ENCODE measurements at regions not wholly inside any gene's neighbourhood (a gene's known extent, or its start where the extent isn't known, plus 50 kb on each side); places are given as distances from the start of the nearest gene placed in this dataset.

DNA sequence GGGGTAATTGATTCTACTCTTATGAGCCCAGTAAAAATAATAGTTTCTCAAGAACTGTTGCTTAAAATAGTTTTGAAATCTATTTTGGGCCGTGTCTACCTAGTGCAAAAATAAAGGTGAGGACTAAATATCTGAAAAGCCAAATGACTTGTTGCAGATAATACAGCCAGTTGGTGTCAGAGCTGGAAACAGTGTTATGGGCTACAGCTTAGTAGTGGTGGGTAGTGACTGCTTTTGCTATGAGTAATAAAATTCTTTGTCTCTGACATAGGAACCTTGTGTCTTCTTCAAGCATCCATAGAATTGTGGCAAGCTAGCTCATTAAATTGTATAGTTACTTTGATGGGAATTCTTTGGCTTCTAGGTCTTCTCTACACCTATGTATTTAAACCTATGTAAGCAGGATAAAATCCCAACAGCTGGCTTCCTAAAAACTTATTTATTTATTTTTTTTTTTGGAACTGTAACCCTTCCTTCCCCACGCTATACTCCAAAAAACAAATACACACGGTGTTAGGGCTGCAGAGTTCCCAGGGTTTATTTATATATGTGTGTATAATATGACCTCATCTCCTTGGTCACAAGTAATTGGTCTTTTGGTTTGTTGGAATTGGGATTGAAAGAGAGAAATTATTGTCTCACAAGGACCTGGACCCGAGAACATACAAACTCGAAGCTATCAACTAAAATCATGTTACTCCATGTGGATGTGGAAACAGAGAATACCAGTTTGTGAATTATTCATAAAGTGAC, 138.0 kb downstream of the NUDT12 start:
- Histone ChIP-seq H3K4me2 (peak overlapping the region in 4 of 11 experiments; percentile 13 to 44 (median 20); a peak in 4 of 22 replicates), H3K27ac (no peak overlapping the region), H3K4me1 (peaks cover 0 to 13% (median 9%) of the 10 kb centered on the region in 10 experiments; a peak in 8 of 20 replicates), H3K36me3 (no peaks in the 10 kb centered on the region), H4K20me1 (no peaks in the 10 kb centered on the region), H3K27me3 (no peaks in the 10 kb centered on the region), H3K4me3 (no peak overlapping the region), H3K9ac (no peak overlapping the region), H3K9me3 (replicated peaks in 1 of 11) (no peaks in the 10 kb centered on the region)
- no peak for TF ChIP-seq Cebpa-rat (IDR thresholded peaks at IDR 0.05)

DNA sequence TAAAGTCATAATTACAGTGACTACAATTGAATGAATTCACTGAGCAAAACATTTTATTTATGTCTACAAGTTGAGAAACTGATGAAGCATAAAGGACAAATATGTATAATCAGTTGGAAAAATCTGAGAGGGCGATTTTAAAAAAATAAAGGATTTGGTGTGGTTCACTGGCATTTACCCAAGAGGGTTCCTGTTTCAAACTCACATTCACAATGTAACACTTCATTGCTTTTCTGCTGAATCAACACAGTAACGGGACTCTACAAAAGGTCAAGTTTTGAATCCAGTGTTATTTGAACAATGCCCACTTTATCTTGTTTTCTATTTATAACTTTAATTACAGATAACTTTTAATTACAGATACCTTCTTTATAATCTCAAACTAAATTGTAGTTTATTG, 138.6 kb downstream of the NUDT12 start:
- Histone ChIP-seq H4K20me1 (no peaks in the 10 kb centered on the region), H3K9me3 (replicated peaks in 1 of 11) (no peaks in the 10 kb centered on the region), H3K4me2 (peak overlapping the region in 2 of 11 experiments; percentile 24 to 44; a peak in 3 of 22 replicates), H3K36me3 (no peaks in the 10 kb centered on the region), H3K4me3 (no peak overlapping the region), H3K27me3 (no peaks in the 10 kb centered on the region), H3K27ac (no peak overlapping the region), H3K9ac (no peak overlapping the region), H3K4me1 (peaks cover 0 to 13% (median 9%) of the 10 kb centered on the region in 10 experiments; a peak in 8 of 20 replicates)
- TF ChIP-seq Cebpa-rat (IDR thresholded peaks at IDR 0.05) = no peak

DNA sequence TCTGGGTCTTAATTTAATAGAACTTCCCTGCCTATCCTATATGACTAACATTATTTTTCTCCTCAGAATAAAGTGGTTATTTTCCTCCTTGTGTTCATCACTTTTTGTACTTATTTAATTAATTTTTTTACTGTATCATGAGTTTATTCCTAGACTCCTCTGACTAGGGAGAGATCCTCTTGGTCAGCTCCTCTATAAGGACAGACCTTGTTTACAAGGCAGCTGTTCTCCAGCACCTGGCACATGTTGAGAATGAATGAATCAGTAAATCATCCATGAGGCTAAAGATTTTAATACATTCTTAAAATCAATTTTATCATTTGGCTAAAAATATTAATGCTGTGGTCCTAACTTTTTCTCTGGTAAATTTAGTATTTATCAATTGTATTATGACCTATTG, 139.8 kb downstream of the NUDT12 start:
- no peak overlapping the region for H3K27ac ChIP-seq
- no peaks in the 10 kb centered on the region for H3K9me3 ChIP-seq (replicated peaks in 1 of 11)
- no peak for TF ChIP-seq Cebpa-rat (IDR thresholded peaks at IDR 0.05)
- H3K36me3 ChIP-seq = no peaks in the 10 kb centered on the region
- H3K27me3 ChIP-seq = no peaks in the 10 kb centered on the region
- no peaks in the 10 kb centered on the region for H4K20me1 ChIP-seq
- peaks cover 0 to 13% (median 9%) of the 10 kb centered on the region in 10 experiments; a peak in 8 of 20 replicates for H3K4me1 ChIP-seq
- H3K9ac ChIP-seq = no peak overlapping the region
- H3K4me3 ChIP-seq = no peak overlapping the region
- no peak overlapping the region for H3K4me2 ChIP-seq

DNA sequence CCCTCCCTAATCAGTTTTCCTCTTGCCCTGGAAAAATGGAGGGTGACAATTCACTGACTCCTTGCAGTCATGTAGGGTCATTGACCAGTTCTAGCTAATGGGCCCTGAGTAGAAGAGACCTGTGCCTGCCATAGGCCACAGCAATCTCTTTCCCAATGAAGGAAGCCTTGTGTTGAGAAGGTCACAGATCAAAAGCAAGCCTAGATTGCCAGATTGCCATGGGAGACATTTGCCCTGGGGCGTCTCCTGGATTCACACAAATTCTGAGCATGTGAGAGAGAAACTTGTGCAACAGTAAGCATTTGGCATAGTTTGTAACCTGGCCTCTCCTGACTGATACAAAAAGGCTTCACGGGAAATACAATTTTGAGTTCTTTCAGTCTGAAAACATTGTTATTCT, 148.0 kb downstream of the NUDT12 start:
- H3K9ac ChIP-seq = no peak overlapping the region
- TF ChIP-seq Cebpa-rat (IDR thresholded peaks at IDR 0.05) = no peak

DNA sequence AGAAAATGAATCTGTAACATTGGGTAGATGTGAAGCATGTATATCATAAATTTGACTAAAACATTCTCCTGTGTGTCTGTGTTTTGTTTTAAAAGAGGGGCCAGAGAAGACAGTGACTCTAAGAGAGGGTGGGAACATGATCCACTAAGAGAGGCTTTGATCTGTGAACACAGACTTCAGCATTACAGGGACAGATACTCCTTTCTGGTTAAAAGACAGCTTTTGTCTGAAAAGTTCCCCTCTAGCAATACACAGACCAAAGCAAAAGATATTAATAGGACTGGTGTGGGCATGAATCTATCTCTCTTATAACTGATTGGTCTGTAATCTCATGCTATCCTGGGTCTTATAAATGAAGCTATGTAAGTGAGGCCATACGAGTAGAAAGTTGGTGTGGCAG, 150.9 kb downstream of the NUDT12 start:
- Histone ChIP-seq H3K36me3 (no peaks in the 10 kb centered on the region), H3K4me2 (no peak overlapping the region; a peak in 2 of 22 replicates), H3K27ac (no peak overlapping the region), H4K20me1 (no peaks in the 10 kb centered on the region), H3K27me3 (no peaks in the 10 kb centered on the region), H3K4me1 (peaks cover 0 to 18% (median 6%) of the 10 kb centered on the region in 10 experiments; a peak in 9 of 20 replicates), H3K4me3 (no peak overlapping the region), H3K9me3 (replicated peaks in 1 of 11) (no peaks in the 10 kb centered on the region), H3K9ac (no peak overlapping the region)
- TF ChIP-seq Cebpa-rat (IDR thresholded peaks at IDR 0.05) = no peak

More for the DNA sequence above, 148.0 kb downstream of the NUDT12 start:
- H3K27ac ChIP-seq = no peak overlapping the region
- H3K9me3 ChIP-seq (replicated peaks in 1 of 11) = no peaks in the 10 kb centered on the region
- no peak overlapping the region for H3K4me2 ChIP-seq
- H3K27me3 ChIP-seq = no peaks in the 10 kb centered on the region
- H3K36me3 ChIP-seq = no peaks in the 10 kb centered on the region
- H3K4me3 ChIP-seq = no peak overlapping the region
- H4K20me1 ChIP-seq = no peaks in the 10 kb centered on the region
- peaks cover 0 to 18% (median 6%) of the 10 kb centered on the region in 10 experiments; a peak in 9 of 20 replicates for H3K4me1 ChIP-seq

DNA sequence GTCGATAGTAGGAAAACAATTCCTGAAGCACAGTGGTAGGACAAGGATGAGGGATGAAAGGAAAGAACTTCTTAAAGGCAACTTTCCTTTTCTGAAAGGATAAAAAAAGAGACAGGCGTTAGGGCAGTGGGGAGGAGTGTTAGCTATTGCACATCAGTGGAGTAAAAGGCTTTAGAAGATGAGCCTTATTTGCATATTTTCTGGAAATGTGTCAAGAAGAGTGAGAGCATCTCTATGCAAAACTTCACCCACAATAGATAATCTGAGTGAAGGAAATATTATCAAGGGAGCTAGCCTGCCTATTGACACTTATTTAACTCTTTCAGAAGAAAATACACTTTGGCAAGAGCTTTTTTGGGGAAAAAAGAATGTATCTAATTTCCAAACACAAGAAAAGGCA, 151.6 kb downstream of the MACIR start:
- H3K4me3 ChIP-seq = no peak overlapping the region
- no peaks in the 10 kb centered on the region for H3K27me3 ChIP-seq
- H3K4me2 ChIP-seq = peak overlapping the region in 5 of 11 experiments; percentile 9 to 36 (median 22); a peak in 6 of 22 replicates
- TF ChIP-seq Cebpa-rat (IDR thresholded peaks at IDR 0.05) = no peak
- H3K27ac ChIP-seq = no peak overlapping the region
- no peaks in the 10 kb centered on the region for H4K20me1 ChIP-seq
- no peaks in the 10 kb centered on the region for H3K36me3 ChIP-seq
- H3K9ac ChIP-seq = no peak overlapping the region
- no peaks in the 10 kb centered on the region for H3K9me3 ChIP-seq (replicated peaks in 1 of 11)
- H3K4me1 ChIP-seq = peaks cover 0 to 18% (median 6%) of the 10 kb centered on the region in 10 experiments; a peak in 9 of 20 replicates

DNA sequence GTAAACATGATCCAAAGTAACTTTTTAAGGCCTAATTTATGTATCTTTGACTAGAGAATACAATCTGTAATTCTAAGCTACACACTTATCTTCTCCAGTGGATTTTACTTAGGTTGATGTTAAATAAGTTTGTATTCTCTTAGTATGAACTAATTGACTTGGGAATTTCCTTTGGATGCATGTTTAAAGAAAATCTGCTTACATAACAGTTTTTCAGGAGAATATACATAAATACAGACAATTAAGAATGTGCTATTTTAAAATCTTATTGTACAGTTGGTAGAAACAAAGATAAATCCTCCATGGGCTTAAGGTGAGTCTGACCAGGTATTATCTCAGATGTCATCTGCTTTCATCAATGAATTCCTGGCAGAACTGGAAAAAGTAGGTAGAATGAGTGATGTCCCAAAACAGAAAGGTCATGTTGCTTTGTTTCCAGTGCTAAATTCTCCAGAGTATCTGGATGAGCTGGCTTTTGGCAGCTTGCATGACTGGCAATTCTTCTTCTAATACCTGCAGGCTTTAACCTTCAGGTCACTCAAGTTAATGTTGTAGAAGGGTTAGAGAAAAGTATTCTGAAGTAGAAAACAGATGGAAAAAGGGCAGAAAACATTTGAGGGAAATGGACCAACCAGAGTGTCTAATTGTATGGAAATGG, 150.6 kb downstream of the MACIR start:
- TF ChIP-seq Cebpa-rat (IDR thresholded peaks at IDR 0.05) = no peak
- no peaks in the 10 kb centered on the region for H3K9me3 ChIP-seq (replicated peaks in 1 of 11)

DNA sequence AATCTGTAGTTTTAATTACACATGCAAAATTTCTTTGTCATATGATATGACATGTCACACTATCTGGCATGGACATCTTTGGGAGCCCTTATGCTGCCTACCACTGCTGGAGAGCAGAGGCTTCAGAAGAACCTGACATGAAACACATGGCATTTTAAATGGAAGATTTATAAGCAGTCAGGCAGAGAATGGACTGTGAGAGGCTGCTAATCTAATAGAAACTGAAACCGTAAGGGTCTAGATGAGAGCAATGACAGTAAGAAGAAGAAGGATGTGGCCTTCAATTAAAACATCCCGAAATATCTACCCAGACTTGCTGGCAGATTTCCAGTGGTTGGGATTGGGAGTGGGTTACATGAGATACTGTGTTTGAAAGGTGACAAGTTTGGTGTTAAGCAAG, 149.8 kb downstream of the MACIR start:
- TF ChIP-seq Cebpa-rat (IDR thresholded peaks at IDR 0.05) = no peak
- Histone ChIP-seq H3K4me1 (peaks cover 0 to 18% (median 6%) of the 10 kb centered on the region in 10 experiments; a peak in 9 of 20 replicates), H3K27me3 (no peaks in the 10 kb centered on the region), H3K36me3 (no peaks in the 10 kb centered on the region), H3K9ac (no peak overlapping the region), H3K4me2 (no peak overlapping the region), H3K9me3 (replicated peaks in 1 of 11) (no peaks in the 10 kb centered on the region), H3K27ac (no peak overlapping the region), H4K20me1 (no peaks in the 10 kb centered on the region), H3K4me3 (no peak overlapping the region)

More for the DNA sequence above, 150.6 kb downstream of the MACIR start:
- Histone ChIP-seq H3K27ac (no peak overlapping the region), H3K36me3 (no peaks in the 10 kb centered on the region), H3K9ac (no peak overlapping the region), H3K27me3 (no peaks in the 10 kb centered on the region), H4K20me1 (no peaks in the 10 kb centered on the region), H3K4me1 (peaks cover 0 to 18% (median 6%) of the 10 kb centered on the region in 10 experiments; a peak in 9 of 20 replicates), H3K4me3 (no peak overlapping the region), H3K4me2 (no peak overlapping the region)

DNA sequence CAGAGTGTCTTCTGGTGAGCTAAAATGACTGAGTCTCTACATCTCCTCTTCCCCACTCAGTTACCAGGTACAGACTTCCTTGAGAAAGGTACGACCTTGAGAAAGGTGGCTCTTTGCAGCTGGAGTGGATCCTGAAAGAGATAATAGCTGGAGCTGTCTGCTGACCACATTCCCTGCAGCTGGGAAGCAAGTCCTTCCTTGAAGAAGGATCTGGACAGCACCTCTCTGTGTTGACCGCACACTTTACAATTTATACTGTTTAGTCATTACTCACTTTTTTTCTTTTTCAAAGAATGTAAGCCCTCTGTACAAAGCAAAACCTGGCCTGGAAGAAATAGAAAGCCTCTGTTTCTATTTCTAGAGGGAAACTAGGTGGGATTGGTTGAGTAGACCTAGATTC, 148.8 kb downstream of the MACIR start:
- H3K4me1 ChIP-seq = peaks cover 0 to 18% (median 6%) of the 10 kb centered on the region in 10 experiments; a peak in 9 of 20 replicates
- H3K36me3 ChIP-seq = no peaks in the 10 kb centered on the region
- TF ChIP-seq Cebpa-rat (IDR thresholded peaks at IDR 0.05) = no peak
- no peak overlapping the region for H3K27ac ChIP-seq
- no peak overlapping the region for H3K4me2 ChIP-seq
- H3K27me3 ChIP-seq = no peaks in the 10 kb centered on the region
- no peaks in the 10 kb centered on the region for H4K20me1 ChIP-seq
- no peak overlapping the region for H3K4me3 ChIP-seq
- no peaks in the 10 kb centered on the region for H3K9me3 ChIP-seq (replicated peaks in 1 of 11)
- H3K9ac ChIP-seq = no peak overlapping the region

Data from BLaER1 treated with 17β-estradiol and CSF1 and Interleukin-3, amounts not matched to agents 10 nM and 100 nM (cell line).